CD8-positive, alpha-beta memory T cell (primary cell): ENCODE measurements at regions not wholly inside any gene's neighbourhood (a gene's known extent, or its start where the extent isn't known, plus 50 kb on each side); places are given as distances from the start of the nearest gene placed in this dataset.

ENCODE experiments used
- CTCF ChIA-PET: fragments of 350-600 bp; sonication (Branson Sonifier 250); formaldehyde crosslinking; loops from one replicate; lab custom pipeline; 2021; ENCODE audit warnings: antibody characterized with exemption; lab: Charles Lee
- POLR2A ChIA-PET: fragments of 350-600 bp; sonication (Branson Sonifier 250); formaldehyde crosslinking; loops from one replicate; lab custom pipeline; 2021; ENCODE audit warnings: antibody characterized with exemption; lab: Charles Lee
- DNase-seq, 5 donors: peaks; one replicate each; pipeline versions ENCODE4 v3.0.0 to v3.0.0-alpha.2; 2020 to 2022; ENCODE audit warnings: mixed read lengths in 1 of 5
- H3K27ac ChIP-seq: one replicate; pipeline ENCODE4 v1.7.0; 2013; ENCODE audit warnings: low read depth, mild to moderate bottlenecking, low read length, moderate library complexity
- H3K27me3 ChIP-seq: 2 replicates; pipeline ENCODE4 v1.7.0; 2013; ENCODE audit warnings: low read length, mild to moderate bottlenecking; ENCODE audit not compliant: insufficient read depth, poor library complexity, severe bottlenecking
- H3K36me3 ChIP-seq: 2 replicates; pipeline ENCODE4 v1.7.0; 2013; ENCODE audit warnings: mild to moderate bottlenecking, low read length, moderate library complexity; ENCODE audit not compliant: insufficient read depth
- H3K4me1 ChIP-seq: 2 replicates; pipeline ENCODE4 v1.7.0; 2013; ENCODE audit warnings: mild to moderate bottlenecking, low read length, moderate library complexity; ENCODE audit not compliant: insufficient read depth
- H3K4me3 ChIP-seq: 2 replicates; pipeline ENCODE4 v1.7.0; 2013; ENCODE audit warnings: mild to moderate bottlenecking, low read length
- H3K9me3 ChIP-seq: 2 replicates; pipeline ENCODE4 v1.7.0; 2013; ENCODE audit warnings: mild to moderate bottlenecking, low read length
- H3K27ac Mint-ChIP-seq, 8 donors: one replicate each; pipeline ENCODE4 v1.8.0; 2020 to 2021; ENCODE audit warnings: mixed read lengths in 8 of 8, mild to moderate bottlenecking in 6 of 8, inconsistent platforms in 3 of 8, moderate library complexity in 3 of 8
- H3K27me3 Mint-ChIP-seq, 2 donors: one replicate each; pipeline ENCODE4 v1.8.0; 2020 to 2021; ENCODE audit warnings: mixed read lengths in 2 of 2, mild to moderate bottlenecking in 1 of 2, moderate library complexity in 1 of 2
- H3K36me3 Mint-ChIP-seq, 3 donors: one replicate each; pipeline ENCODE4 v1.8.0; 2020 to 2021; ENCODE audit warnings: mixed read lengths in 3 of 3, inconsistent platforms in 1 of 3, mild to moderate bottlenecking in 1 of 3
- H3K4me1 Mint-ChIP-seq, 3 donors: one replicate each; pipeline ENCODE4 v1.8.0; 2020 to 2021; ENCODE audit warnings: mixed read lengths in 3 of 3, inconsistent platforms in 1 of 3, mild to moderate bottlenecking in 1 of 3
- H3K4me3 Mint-ChIP-seq, 7 donors: one replicate each; pipeline ENCODE4 v1.8.0; 2020 to 2021; ENCODE audit warnings: mixed read lengths in 7 of 7, mild to moderate bottlenecking in 6 of 7, moderate library complexity in 4 of 7, inconsistent platforms in 2 of 7
- H3K9me3 Mint-ChIP-seq, 5 donors: one replicate each; pipeline ENCODE4 v1.8.0; 2020 to 2022; ENCODE audit warnings: mixed read lengths in 5 of 5, mild to moderate bottlenecking in 3 of 5, moderate library complexity in 2 of 5, inconsistent platforms in 1 of 5

DNA sequence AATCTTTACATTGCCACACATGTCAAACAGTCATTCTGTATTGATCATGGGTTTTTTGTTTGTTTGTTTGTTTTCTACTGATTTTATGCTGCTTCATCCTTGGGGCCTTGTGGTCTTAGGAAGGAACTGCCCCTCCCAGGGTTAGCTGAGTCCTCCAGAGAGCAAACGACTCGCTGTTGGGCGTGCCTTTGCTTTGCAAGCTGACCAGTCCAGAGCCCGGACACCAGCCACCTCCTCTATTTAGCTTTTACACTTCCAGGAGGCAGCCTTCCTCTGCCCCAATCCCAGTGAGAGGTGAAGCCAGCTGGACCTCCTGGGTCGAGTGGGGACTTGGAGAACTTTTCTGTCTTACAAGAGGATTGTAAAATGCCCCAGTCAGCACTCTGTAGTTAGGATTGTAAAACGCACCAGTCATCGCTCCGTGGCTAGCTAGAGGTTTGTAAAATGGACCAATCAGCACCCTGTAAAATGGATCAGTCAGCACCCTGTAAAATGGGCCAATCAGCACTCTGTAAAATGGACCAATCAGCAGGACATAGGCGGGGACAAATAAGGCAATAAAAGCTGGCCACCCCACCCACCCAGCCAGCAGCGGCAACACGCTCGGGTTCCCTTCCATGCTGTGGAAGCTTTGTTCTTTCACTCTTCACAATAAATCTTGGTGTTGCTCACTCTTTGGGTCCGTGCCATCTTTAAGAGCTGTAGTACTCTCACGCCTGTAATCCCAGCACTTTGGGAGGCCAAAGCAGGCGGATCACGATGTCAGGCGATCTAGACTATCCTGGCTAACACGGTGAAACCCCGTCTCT lies 154.4 kb downstream of the ERCC6L2 start:
- Mint-ChIP-seq H3K4me1 (peaks cover 21 to 25% (median 22%) of the 10 kb centered on the region in 3 donors), H3K36me3 (no peaks in the 10 kb centered on the region), H3K27ac (peak overlapping the region in 1 of 8 donors; percentile 19), H3K27me3 (peaks cover 7 to 20% of the 10 kb centered on the region in 2 donors), H3K4me3 (no peak overlapping the region), H3K9me3 (peaks cover 0 to 1% (median 0%) of the 10 kb centered on the region in 5 donors)
- no peaks in the 10 kb centered on the region for H3K9me3 ChIP-seq
- H3K4me1 ChIP-seq: peaks cover 10% of the 10 kb centered on the region
- no peak overlapping the region for H3K27ac ChIP-seq
- POLR2A ChIA-PET: interaction anchor here (0.6 kb wide), 1 partner anchor 633 kb away, joined by 4 read pairs; no protein-coding TSS in a partner anchor
- no peaks in the 10 kb centered on the region for H3K27me3 ChIP-seq
- no peaks in the 10 kb centered on the region for H3K36me3 ChIP-seq
- no peak overlapping the region for H3K4me3 ChIP-seq
- CTCF ChIA-PET: interaction anchor here (1.0 kb wide), 1 partner anchor 12 kb away, joined by 3 read pairs; no protein-coding TSS in a partner anchor
- DNase-seq: no peak

DNA sequence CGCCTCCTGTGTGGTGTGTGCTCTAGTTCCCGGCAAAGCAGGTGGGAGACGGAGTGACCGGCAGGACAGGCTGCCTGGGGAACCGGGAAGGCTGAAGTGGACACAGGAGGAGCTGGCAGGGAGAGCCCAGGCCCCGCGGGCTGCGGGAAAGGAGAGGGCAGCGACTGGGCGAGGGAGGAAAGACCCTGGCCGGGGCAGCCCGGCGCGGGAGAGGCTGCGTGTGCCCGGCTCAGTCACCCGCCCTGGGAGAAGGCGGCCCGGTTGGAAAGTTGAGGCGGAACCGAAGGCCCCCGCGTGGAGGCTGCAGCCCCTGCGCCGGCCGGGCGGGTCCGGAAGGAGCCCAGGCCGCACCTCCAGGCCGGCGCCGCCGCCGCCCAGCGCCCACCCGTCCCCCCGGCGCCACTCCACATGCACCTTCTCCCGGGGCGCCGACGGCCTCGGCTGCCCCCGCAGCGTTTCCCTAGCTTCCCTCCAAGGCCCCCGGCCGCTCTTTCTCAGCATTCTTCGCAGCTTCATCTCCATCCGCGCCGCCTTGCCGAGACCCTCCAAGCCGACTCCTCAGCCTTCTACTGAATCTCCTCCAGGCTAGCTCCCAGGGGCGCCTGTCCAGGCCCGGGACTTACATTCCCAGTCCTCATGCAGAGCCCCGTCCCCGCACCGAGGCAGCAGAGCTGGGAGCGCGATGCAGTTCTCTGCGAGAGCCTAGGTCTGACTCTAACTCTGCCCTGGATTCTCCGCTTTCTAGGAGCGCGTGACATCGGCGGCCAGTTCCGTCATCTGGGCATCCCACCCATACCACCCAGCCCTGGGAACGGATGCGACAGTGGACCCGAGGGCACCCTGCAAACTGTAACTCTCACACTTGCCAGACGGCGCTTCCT lies 152.0 kb downstream of the ERCC6L2 start:
- peak overlapping the region; percentile 41 for H3K4me3 ChIP-seq
- H3K4me1 Mint-ChIP-seq: peaks cover 42 to 48% (median 45%) of the 10 kb centered on the region in 3 donors
- CTCF ChIA-PET: interaction anchor here (1.1 to 1.5 kb wide), 2 partner anchors 17 to 152 kb away, joined by 3 to 5 read pairs; partner anchors contain the start of gene ERCC6L2
- peaks cover 0 to 1% (median 0%) of the 10 kb centered on the region in 5 donors for H3K9me3 Mint-ChIP-seq
- no peaks in the 10 kb centered on the region for H3K9me3 ChIP-seq
- peak overlapping the region; percentile 53 to 90 (median 71) for H3K4me3 Mint-ChIP-seq
- POLR2A ChIA-PET: interaction anchor here (0.6 kb wide), 1 partner anchor 8 kb away, joined by 3 read pairs; no protein-coding TSS in a partner anchor
- no peaks in the 10 kb centered on the region for H3K36me3 Mint-ChIP-seq
- no peaks in the 10 kb centered on the region for H3K36me3 ChIP-seq
- H3K27ac Mint-ChIP-seq: peak overlapping the region in 6 of 8 donors; percentile 33 to 88 (median 72)
- H3K27me3 ChIP-seq: no peaks in the 10 kb centered on the region
- H3K27me3 Mint-ChIP-seq: peaks cover 7 to 22% of the 10 kb centered on the region in 2 donors
- peaks cover 20% of the 10 kb centered on the region for H3K4me1 ChIP-seq
- H3K27ac ChIP-seq: no peak overlapping the region
- no peak for DNase-seq

DNA sequence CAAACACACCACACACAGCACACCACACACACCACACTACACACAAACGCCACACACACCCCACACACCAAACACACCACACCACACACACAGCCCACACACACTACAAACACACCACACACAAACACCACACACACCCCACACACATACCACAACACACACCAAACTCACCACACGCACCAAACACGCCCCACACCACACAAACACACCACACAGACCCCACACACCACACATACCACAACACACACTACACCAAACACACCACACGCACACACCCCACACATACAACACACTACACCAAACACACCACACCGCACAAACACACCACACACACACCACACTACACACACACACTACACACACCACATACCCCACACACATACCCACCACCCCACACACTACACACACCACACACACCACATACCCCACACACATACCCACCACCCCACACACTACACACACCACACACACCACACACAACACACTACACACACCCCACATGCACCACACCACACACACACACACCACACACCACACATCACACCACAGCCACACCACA lies 151.2 kb downstream of the ERCC6L2 start:
- Mint-ChIP-seq H3K4me1 (peaks cover 48 to 54% (median 52%) of the 10 kb centered on the region in 3 donors), H3K27me3 (peaks cover 7 to 27% of the 10 kb centered on the region in 2 donors), H3K9me3 (peaks cover 0 to 1% (median 0%) of the 10 kb centered on the region in 5 donors), H3K36me3 (peaks cover 0 to 1% (median 0%) of the 10 kb centered on the region in 3 donors), H3K4me3 (peak overlapping the region in 6 of 7 donors; percentile 39 to 74 (median 57)), H3K27ac (peak overlapping the region in 4 of 8 donors; percentile 33 to 88 (median 82))
- Histone ChIP-seq H3K27ac (no peak overlapping the region), H3K9me3 (no peaks in the 10 kb centered on the region), H3K27me3 (no peaks in the 10 kb centered on the region), H3K36me3 (no peaks in the 10 kb centered on the region), H3K4me1 (peaks cover 27% of the 10 kb centered on the region), H3K4me3 (peak overlapping the region; percentile 41)
- ChIA-PET CTCF (no interaction called here), POLR2A (no interaction called here)
- no peak for DNase-seq

DNA sequence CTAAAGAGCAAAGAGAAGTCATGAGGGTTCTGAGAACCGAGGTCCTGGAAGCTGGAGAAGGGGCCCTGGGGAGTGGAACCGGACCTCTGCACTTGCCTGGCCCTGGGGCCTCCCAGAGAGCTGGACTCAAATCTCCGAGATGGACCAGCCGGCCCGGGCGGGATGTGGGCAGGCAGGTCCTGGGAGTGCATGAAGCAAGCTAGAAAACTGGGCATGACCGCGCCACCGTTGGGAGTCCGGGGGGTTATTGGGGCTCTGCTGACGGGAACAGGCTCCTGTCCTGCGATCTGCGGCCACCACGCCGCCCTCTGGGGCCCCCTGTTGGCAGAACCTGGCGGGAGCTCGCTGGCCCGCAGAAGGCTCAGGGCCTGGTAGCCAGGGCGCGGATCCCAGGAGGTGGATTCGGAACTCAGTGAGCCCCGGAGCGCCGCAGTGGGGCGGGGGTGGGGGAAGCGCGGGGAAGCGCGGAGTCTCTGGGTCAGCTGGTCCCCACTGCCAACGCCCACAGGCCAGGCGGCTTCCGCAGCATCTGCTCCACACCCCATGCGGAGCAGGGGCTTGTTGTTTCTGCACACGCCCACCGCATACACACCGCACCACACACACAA lies 150.6 kb downstream of the ERCC6L2 start:
- Histone ChIP-seq H3K36me3 (no peaks in the 10 kb centered on the region), H3K27me3 (no peaks in the 10 kb centered on the region), H3K4me3 (no peak overlapping the region), H3K27ac (no peak overlapping the region), H3K9me3 (no peaks in the 10 kb centered on the region), H3K4me1 (peaks cover 27% of the 10 kb centered on the region)
- Mint-ChIP-seq H3K4me3 (peak overlapping the region; percentile 7 to 79 (median 55)), H3K9me3 (peaks cover 0 to 1% (median 0%) of the 10 kb centered on the region in 5 donors), H3K4me1 (peaks cover 48 to 54% (median 52%) of the 10 kb centered on the region in 3 donors), H3K36me3 (peaks cover 0 to 3% (median 0%) of the 10 kb centered on the region in 3 donors), H3K27ac (peak overlapping the region in 7 of 8 donors; percentile 29 to 81 (median 74)), H3K27me3 (peaks cover 7 to 27% of the 10 kb centered on the region in 2 donors)
- POLR2A ChIA-PET: no interaction called here
- no peak for DNase-seq
- CTCF ChIA-PET: no interaction called here

DNA sequence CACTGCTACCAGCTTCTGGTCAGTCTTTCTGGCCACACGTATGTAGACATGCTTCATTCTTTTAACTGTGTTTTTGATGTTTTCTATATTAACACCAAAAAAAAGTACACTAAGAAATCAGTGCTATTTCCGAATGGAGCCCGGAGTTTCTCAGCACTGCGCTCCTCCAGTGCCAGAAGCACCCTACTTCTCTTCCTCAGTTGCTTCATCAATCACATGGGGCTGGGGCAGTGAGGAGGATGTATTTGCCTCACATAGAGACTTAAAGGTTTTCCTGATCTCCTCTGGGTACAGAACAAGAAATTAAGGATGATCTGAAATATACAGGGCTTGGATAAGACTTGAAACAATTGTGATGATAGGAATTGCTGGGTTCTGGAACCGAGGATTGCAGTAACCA lies 148.0 kb downstream of the ERCC6L2 start:
- Mint-ChIP-seq H3K4me3 (peak overlapping the region; percentile 81 to 94 (median 88)), H3K4me1 (peaks cover 62 to 72% (median 70%) of the 10 kb centered on the region in 3 donors), H3K9me3 (peaks cover 0 to 3% (median 0%) of the 10 kb centered on the region in 5 donors), H3K27me3 (peaks cover 7 to 26% of the 10 kb centered on the region in 2 donors), H3K27ac (peak overlapping the region; percentile 71 to 98 (median 94)), H3K36me3 (peaks cover 3 to 5% (median 4%) of the 10 kb centered on the region in 3 donors)
- CTCF ChIA-PET: no interaction called here
- POLR2A ChIA-PET: interaction anchor here (0.5 kb wide), 1 partner anchor 9 kb away, joined by 5 read pairs; no protein-coding TSS in a partner anchor
- Histone ChIP-seq H3K9me3 (no peaks in the 10 kb centered on the region), H3K27ac (no peak overlapping the region), H3K4me1 (peaks cover 34% of the 10 kb centered on the region), H3K4me3 (no peak overlapping the region), H3K36me3 (no peaks in the 10 kb centered on the region), H3K27me3 (no peaks in the 10 kb centered on the region)
- no peak for DNase-seq

DNA sequence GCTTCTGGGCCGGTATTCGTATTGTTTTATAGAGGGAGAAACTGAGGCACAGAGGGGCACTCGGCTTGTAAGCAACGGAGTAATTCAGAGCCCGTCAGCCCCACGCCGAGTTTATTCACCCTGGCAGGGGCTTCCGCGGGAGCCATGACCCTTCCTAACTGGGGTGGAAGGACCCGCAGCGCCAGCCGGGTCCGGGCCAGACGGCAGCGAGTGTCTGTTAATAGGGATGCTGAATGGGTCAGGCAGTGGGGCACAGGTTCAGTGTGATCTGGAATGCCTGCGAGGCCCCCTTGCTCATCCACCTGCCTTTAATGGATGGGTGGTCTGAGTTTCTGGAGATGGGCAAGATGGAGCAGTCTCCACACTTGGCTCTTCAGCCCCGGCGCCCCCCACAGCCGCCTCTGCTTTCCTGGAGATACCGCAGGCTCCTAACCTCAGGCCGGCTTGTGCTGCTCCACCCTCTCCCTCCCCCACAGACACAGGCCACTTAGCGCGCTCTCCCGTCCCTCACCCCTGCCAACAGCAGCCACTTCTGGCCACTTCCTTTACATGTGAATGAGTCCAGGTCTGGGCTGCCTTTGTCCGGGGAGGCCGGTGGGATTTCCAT lies 147.1 kb downstream of the ERCC6L2 start:
- DNase-seq: peak in 2 of 5 donors; percentile 19 to 21
- POLR2A ChIA-PET: no interaction called here
- H3K4me1 ChIP-seq: peaks cover 41% of the 10 kb centered on the region

More for the DNA sequence above, 147.1 kb downstream of the ERCC6L2 start:
- peak overlapping the region; percentile 88 to 98 (median 94) for H3K27ac Mint-ChIP-seq
- H3K27me3 ChIP-seq: no peaks in the 10 kb centered on the region
- peak overlapping the region; percentile 56 for H3K4me3 ChIP-seq
- CTCF ChIA-PET: no interaction called here
- no peaks in the 10 kb centered on the region for H3K36me3 ChIP-seq
- peak overlapping the region; percentile 24 for H3K27ac ChIP-seq
- H3K27me3 Mint-ChIP-seq: peaks cover 0 to 20% of the 10 kb centered on the region in 2 donors
- no peaks in the 10 kb centered on the region for H3K9me3 ChIP-seq
- peaks cover 58 to 72% (median 69%) of the 10 kb centered on the region in 3 donors for H3K4me1 Mint-ChIP-seq
- H3K9me3 Mint-ChIP-seq: peaks cover 0 to 3% (median 0%) of the 10 kb centered on the region in 5 donors
- H3K36me3 Mint-ChIP-seq: peaks cover 3 to 7% (median 4%) of the 10 kb centered on the region in 3 donors
- H3K4me3 Mint-ChIP-seq: peak overlapping the region; percentile 81 to 94 (median 88)
